Endothelial cell of umbilical vein (primary cell): ENCODE measurements at regions not wholly inside any gene's neighbourhood (a gene's known extent, or its start where the extent isn't known, plus 50 kb on each side); places are given as distances from the start of the nearest gene placed in this dataset.

ENCODE experiments used
- BruUV-seq: library from RNA; stranded (reverse); fragments of 400-500 nt; replicated peaks from 2 replicates; lab custom pipeline; 2021; lab: Mats Ljungman, UMichigan
- CTCF ChIA-PET: fragments of 300-600, 350-600 bp; sonication (Branson Sonifier 250); formaldehyde crosslinking; loops from one replicate; lab custom pipeline; 2021; ENCODE audit warnings: antibody characterized with exemption, inconsistent platforms; lab: Charles Lee
- POLR2A ChIA-PET: fragments of 300-600, 350-600 bp; sonication (Branson Sonifier 250); formaldehyde crosslinking; loops from one replicate; lab custom pipeline; 2021; ENCODE audit warnings: antibody characterized with exemption, inconsistent platforms; lab: Charles Lee
- DNase-seq: peaks from one replicate; pipeline ENCODE4 v3.0.0-alpha.2; 2011; ENCODE audit warnings: low read depth, low spot score
- FAIRE-seq: peaks from 2 replicates; lab custom pipeline; 2011; peaks lifted over from hg19 to GRCh38; lab: Jason Lieb, UNC
- H2AFZ ChIP-seq: 2 replicates; pipeline ENCODE4 v1.6.0; 2012; ENCODE audit warnings: low read depth, low read length, control low read depth, inconsistent platforms
- H3K27ac ChIP-seq: 2 replicates; pipeline ENCODE4 v1.5.1; 2011; ENCODE audit warnings: low read depth, mild to moderate bottlenecking, control low read depth, low read length, moderate library complexity; ENCODE audit not compliant: insufficient read depth
- H3K27me3 ChIP-seq, 2 experiments: 2 replicates each; pipeline versions ENCODE4 v1.6.0 to v1.6.1; 2011; ENCODE audit warnings: low read length in 2 of 2, mixed read lengths in 1 of 2; ENCODE audit not compliant: control insufficient read depth in 2 of 2, insufficient read depth in 2 of 2
- H3K36me3 ChIP-seq, 2 experiments: 2 replicates in 1 of 2; 3 replicates in 1 of 2; pipeline ENCODE4 v1.5.1; 2011; ENCODE audit warnings: low read length in 2 of 2, mild to moderate bottlenecking in 1 of 2, moderate library complexity in 1 of 2; ENCODE audit not compliant: control insufficient read depth in 2 of 2, insufficient read depth in 2 of 2; ENCODE audit errors: extremely low read depth in 1 of 2
- H3K4me1 ChIP-seq: 3 replicates; pipeline ENCODE4 v1.5.1; 2011; ENCODE audit warnings: mild to moderate bottlenecking, low read length; ENCODE audit not compliant: control insufficient read depth, insufficient read depth; ENCODE audit errors: extremely low read depth
- H3K4me2 ChIP-seq: 2 replicates; pipeline ENCODE4 v1.6.1; 2011; ENCODE audit warnings: low read length, control low read depth, mixed read lengths; ENCODE audit not compliant: insufficient read depth
- H3K4me3 ChIP-seq, 3 experiments: fragments of 200-600 bp in 1 of 3; sonication (generic), shearing (Covaris generic) in 1 of 3; replicated peaks in 1 of 3; 2 replicates each; pipeline ENCODE4 v1.5.1; 2011 to 2016; ENCODE audit warnings: control low read depth in 3 of 3, low read length in 3 of 3, mild to moderate bottlenecking in 2 of 3, inconsistent platforms in 1 of 3, low read depth in 1 of 3, moderate library complexity in 1 of 3; ENCODE audit not compliant: insufficient read depth in 1 of 3
- H3K79me2 ChIP-seq: 2 replicates; pipeline ENCODE4 v1.6.0; 2012; ENCODE audit warnings: low read length, inconsistent platforms; ENCODE audit not compliant: control insufficient read depth, insufficient read depth
- H3K9ac ChIP-seq: replicated peaks from 2 replicates; pipeline ENCODE3; 2011; ENCODE audit warnings: low read length, control low read depth; ENCODE audit not compliant: insufficient read depth; ENCODE audit errors: extremely low read depth
- H3K9me1 ChIP-seq: replicated peaks from 3 replicates; pipeline ENCODE4 v1.6.0; 2011; ENCODE audit warnings: mild to moderate bottlenecking, low read length; ENCODE audit not compliant: control insufficient read depth, insufficient read depth; ENCODE audit errors: extremely low read depth
- H3K9me3 ChIP-seq: replicated peaks from 2 replicates; pipeline ENCODE4 v1.5.1; 2012; ENCODE audit warnings: low read length, inconsistent platforms; ENCODE audit not compliant: control insufficient read depth, insufficient read depth
- H4K20me1 ChIP-seq: replicated peaks from 2 replicates; pipeline ENCODE3; 2011; ENCODE audit warnings: mild to moderate bottlenecking, low read length; ENCODE audit not compliant: control insufficient read depth, insufficient read depth; ENCODE audit errors: extremely low read depth
- EZH2 ChIP-seq: IDR thresholded peaks from 2 replicates; pipeline ENCODE4 v1.6.1; 2012; ENCODE audit warnings: borderline replicate concordance, low read depth, mild to moderate bottlenecking, moderate library complexity, low read length, inconsistent platforms; ENCODE audit not compliant: severe bottlenecking
- FOS ChIP-seq: IDR thresholded peaks from 2 replicates; pipeline ENCODE4 v1.6.1; 2011; ENCODE audit warnings: mild to moderate bottlenecking, low read length, moderate library complexity, borderline replicate concordance; ENCODE audit not compliant: insufficient read depth
- GATA2 ChIP-seq: IDR thresholded peaks from 2 replicates; pipeline ENCODE4 v1.7.0; 2011; ENCODE audit warnings: low read depth, mild to moderate bottlenecking, moderate library complexity, mixed read lengths, low read length; ENCODE audit not compliant: insufficient read length, insufficient read depth
- JUN ChIP-seq: IDR thresholded peaks from 2 replicates; pipeline ENCODE4 v1.6.1; 2011; ENCODE audit warnings: borderline replicate concordance, low read depth; ENCODE audit not compliant: insufficient read length, insufficient read depth
- MYC ChIP-seq: IDR thresholded peaks from one replicate; pipeline ENCODE4 v1.6.1; 2011; ENCODE audit warnings: mild to moderate bottlenecking, low read depth, low read length
- POLR2A ChIP-seq: IDR thresholded peaks from 2 replicates; pipeline ENCODE4 v1.6.1; 2012; ENCODE audit warnings: low read depth, mild to moderate bottlenecking, control low read depth, low read length
- POLR2AphosphoS5 ChIP-seq: IDR thresholded peaks from 2 replicates; pipeline ENCODE4 v1.6.1; 2012; ENCODE audit warnings: low read depth, mild to moderate bottlenecking, control low read depth, low read length, moderate library complexity; ENCODE audit not compliant: insufficient read depth
- dilution Hi-C: fragments of 300-500 bp; cut with MboI; formaldehyde crosslinking; loops from one replicate; pipeline ENCODE4 v1.15.0; 2019; ENCODE audit warnings: low sequenced_read_pairs; ENCODE audit not compliant: extremely low pct_ligation_motif_present
- intact Hi-C: fragments of 100-400 bp; cut with micrococcal nuclease; formaldehyde crosslinking; loops from one replicate; pipeline ENCODE4 v1.10.0; 2022
- TF ChIP-seq, protein P1 (sequence below): IDR thresholded peaks from 2 replicates; pipeline ENCODE4 v1.6.1; 2011; ENCODE audit not compliant: insufficient read depth, insufficient read length
- TF ChIP-seq, protein P2 (sequence below), 2 donors: IDR thresholded peaks; 1 replicate in 1 of 2; 2 replicates in 1 of 2; pipeline ENCODE4 v1.5.1; 2011; ENCODE audit warnings: low read length in 2 of 2, mild to moderate bottlenecking in 2 of 2, moderate library complexity in 2 of 2, control low read depth in 1 of 2, inconsistent platforms in 1 of 2, low read depth in 1 of 2; ENCODE audit not compliant: insufficient read depth in 1 of 2; ENCODE audit errors: extremely low read depth in 1 of 2

- no peaks in the 10 kb centered on the region for H4K20me1 ChIP-seq
- intact Hi-C loops (no loop called here), dilution Hi-C loops (no loop called here)
- H3K4me1 ChIP-seq, result no peaks in the 10 kb centered on the region
- ChIA-PET CTCF (no interaction called here), POLR2A (no interaction called here)
- H3K4me2 ChIP-seq, result no peak overlapping the region
- H3K4me3 ChIP-seq, result no peak overlapping the region
- no peak for FAIRE-seq
- TF ChIP-seq, protein P1, sequence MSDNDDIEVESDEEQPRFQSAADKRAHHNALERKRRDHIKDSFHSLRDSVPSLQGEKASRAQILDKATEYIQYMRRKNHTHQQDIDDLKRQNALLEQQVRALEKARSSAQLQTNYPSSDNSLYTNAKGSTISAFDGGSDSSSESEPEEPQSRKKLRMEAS, result no peak
- no peak for TF ChIP-seq JUN
- TF ChIP-seq, protein P2, sequence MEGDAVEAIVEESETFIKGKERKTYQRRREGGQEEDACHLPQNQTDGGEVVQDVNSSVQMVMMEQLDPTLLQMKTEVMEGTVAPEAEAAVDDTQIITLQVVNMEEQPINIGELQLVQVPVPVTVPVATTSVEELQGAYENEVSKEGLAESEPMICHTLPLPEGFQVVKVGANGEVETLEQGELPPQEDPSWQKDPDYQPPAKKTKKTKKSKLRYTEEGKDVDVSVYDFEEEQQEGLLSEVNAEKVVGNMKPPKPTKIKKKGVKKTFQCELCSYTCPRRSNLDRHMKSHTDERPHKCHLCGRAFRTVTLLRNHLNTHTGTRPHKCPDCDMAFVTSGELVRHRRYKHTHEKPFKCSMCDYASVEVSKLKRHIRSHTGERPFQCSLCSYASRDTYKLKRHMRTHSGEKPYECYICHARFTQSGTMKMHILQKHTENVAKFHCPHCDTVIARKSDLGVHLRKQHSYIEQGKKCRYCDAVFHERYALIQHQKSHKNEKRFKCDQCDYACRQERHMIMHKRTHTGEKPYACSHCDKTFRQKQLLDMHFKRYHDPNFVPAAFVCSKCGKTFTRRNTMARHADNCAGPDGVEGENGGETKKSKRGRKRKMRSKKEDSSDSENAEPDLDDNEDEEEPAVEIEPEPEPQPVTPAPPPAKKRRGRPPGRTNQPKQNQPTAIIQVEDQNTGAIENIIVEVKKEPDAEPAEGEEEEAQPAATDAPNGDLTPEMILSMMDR (IDR thresholded peaks at IDR 0.05; ENCODE audit: extremely low read depth in 1 of 2, insufficient read depth in 1 of 2, low read depth in 1 of 2, low read length in 2 of 2), result no peak
- TF ChIP-seq GATA2, result no peak
- no peak for TF ChIP-seq POLR2AphosphoS5
- no peak for TF ChIP-seq FOS
- no peak for TF ChIP-seq EZH2
- TF ChIP-seq POLR2A, result no peak
- TF ChIP-seq MYC, result no peak
- no peaks in the 10 kb centered on the region for H3K79me2 ChIP-seq
- no peaks in the 10 kb centered on the region for H3K9me1 ChIP-seq
- H3K27ac ChIP-seq, result no peak overlapping the region
- H3K27me3 ChIP-seq, result no peaks in the 10 kb centered on the region
- no peaks in the 10 kb centered on the region for H3K36me3 ChIP-seq
- H3K9me3 ChIP-seq, result no peaks in the 10 kb centered on the region
- no peak overlapping the region for H3K9ac ChIP-seq
- H2AFZ ChIP-seq, result no peak overlapping the region
- DNase-seq, result no peak
- BruUV-seq, result no TSS peak
These were observed 142.4 kb upstream of the ERCC6L2 start for GRCh38 chr9:95732802-95733688.
